ENCODE measurements at regions not wholly inside any gene's neighbourhood (a gene's known extent, or its start where the extent isn't known, plus 50 kb on each side); places are given as distances from the start of the nearest gene placed in this dataset.

- Histone ChIP-seq H3K36me3 (no peaks in the 10 kb centered on the region), H3K4me1 (peaks cover 3 to 100% (median 73%) of the 10 kb centered on the region in 4 donors), H3K27me3 (no peaks in the 10 kb centered on the region), H3K9me3 (no peaks in the 10 kb centered on the region), H3K27ac (peak overlapping the region; percentile 71 to 87), H3K4me3 (no peak overlapping the region)
- TF ChIP-seq CTCF (IDR thresholded peaks at IDR 0.05) = no peak
- DNase-seq = no peak
- intact Hi-C loops (cut with DNase I; ENCODE audit: low total_unique reads) = no loop called here
Observed at GRCh38 chr3:159792070-159792469, 196.6 kb upstream of the IL12A start.

- Histone ChIP-seq H3K27me3 (no peaks in the 10 kb centered on the region), H3K4me1 (peaks cover 0 to 100% (median 68%) of the 10 kb centered on the region in 4 donors), H3K4me3 (no peak overlapping the region), H3K27ac (peak overlapping the region; percentile 71 to 87), H3K9me3 (no peaks in the 10 kb centered on the region), H3K36me3 (no peaks in the 10 kb centered on the region)
- TF ChIP-seq CTCF (IDR thresholded peaks at IDR 0.05) = no peak
- DNase-seq = no peak
- intact Hi-C loops (cut with DNase I; ENCODE audit: low total_unique reads) = no loop called here
Observed at GRCh38 chr3:159795042-159795441, 193.6 kb upstream of the IL12A start.

- no peak overlapping the region for H3K4me3 ChIP-seq
- DNase-seq = no peak
- H3K27ac ChIP-seq = peak overlapping the region; percentile 71 to 87
- no peaks in the 10 kb centered on the region for H3K36me3 ChIP-seq
- H3K4me1 ChIP-seq = peaks cover 0 to 100% (median 65%) of the 10 kb centered on the region in 4 donors
- H3K27me3 ChIP-seq = no peaks in the 10 kb centered on the region
- no peaks in the 10 kb centered on the region for H3K9me3 ChIP-seq
- intact Hi-C loops (cut with DNase I; ENCODE audit: low total_unique reads) = no loop called here
- TF ChIP-seq CTCF (IDR thresholded peaks at IDR 0.05) = no peak
Observed at GRCh38 chr3:159795681-159796175, 192.9 kb upstream of the IL12A start.

GRCh38 chr3:159796226-159796625 is 192.4 kb upstream of the IL12A start:
- peak in 1 of 2 donors; percentile 81 for DNase-seq
- Histone ChIP-seq H3K4me3 (no peak overlapping the region), H3K4me1 (peaks cover 0 to 100% (median 62%) of the 10 kb centered on the region in 4 donors), H3K27ac (peak overlapping the region; percentile 71 to 87), H3K9me3 (no peaks in the 10 kb centered on the region), H3K36me3 (no peaks in the 10 kb centered on the region), H3K27me3 (no peaks in the 10 kb centered on the region)
- intact Hi-C loops (cut with DNase I; ENCODE audit: low total_unique reads) = no loop called here
- no peak for TF ChIP-seq CTCF (IDR thresholded peaks at IDR 0.05)

- no peaks in the 10 kb centered on the region for H3K36me3 ChIP-seq
- intact Hi-C loops (cut with DNase I; ENCODE audit: low total_unique reads) = no loop called here
- DNase-seq = no peak
- H3K27me3 ChIP-seq = no peaks in the 10 kb centered on the region
- H3K4me3 ChIP-seq = no peak overlapping the region
- H3K27ac ChIP-seq = peak overlapping the region; percentile 71 to 87
- H3K9me3 ChIP-seq = no peaks in the 10 kb centered on the region
- peaks cover 0 to 100% (median 58%) of the 10 kb centered on the region in 4 donors for H3K4me1 ChIP-seq
- no peak for TF ChIP-seq CTCF (IDR thresholded peaks at IDR 0.05)
Observed at GRCh38 chr3:159796744-159797143, 191.9 kb upstream of the IL12A start.

GRCh38 chr3:159797771-159798170 is 190.9 kb upstream of the IL12A start:
- Histone ChIP-seq H3K27ac (peak overlapping the region; percentile 71 to 87), H3K4me3 (no peak overlapping the region), H3K4me1 (peaks cover 0 to 100% (median 53%) of the 10 kb centered on the region in 4 donors), H3K9me3 (no peaks in the 10 kb centered on the region), H3K27me3 (no peaks in the 10 kb centered on the region), H3K36me3 (no peaks in the 10 kb centered on the region)
- intact Hi-C loops (cut with DNase I; ENCODE audit: low total_unique reads) = loop anchor here (2.0 kb wide), 1 partner anchor 33 kb away; no protein-coding TSS in a partner anchor
- DNase-seq = no peak
- TF ChIP-seq CTCF (IDR thresholded peaks at IDR 0.05) = no peak
